GM10266 (cell line): ENCODE measurements at regions not wholly inside any gene's neighbourhood (a gene's known extent, or its start where the extent isn't known, plus 50 kb on each side); places are given as distances from the start of the nearest gene placed in this dataset.
"Not testable (repeated sequence)": the region's sequence is repeated elsewhere in the genome, so short reads cannot be mapped to it uniquely, and the experiment has no call there.

Source experiments
- DNase-seq: peaks from one replicate; pipeline ENCODE4 v3.0.0; 2012; ENCODE audit errors: extremely low spot score
- CTCF ChIP-seq: IDR thresholded peaks from 2 replicates; pipeline ENCODE4 v1.5.1; 2012; ENCODE audit warnings: mild to moderate bottlenecking, low read depth; ENCODE audit not compliant: control insufficient read depth, insufficient read depth; ENCODE audit errors: missing control alignments

- DNase-seq = no peak
- no peak for TF ChIP-seq CTCF
Measured at GRCh38 chr9:6142799-6143454, 72.7 kb upstream of the IL33 start.

GRCh38 chr9:6135780-6136179, 79.8 kb upstream of the IL33 start:
- DNase-seq = not testable (repeated sequence)

- no peak for DNase-seq
- TF ChIP-seq CTCF = no peak
Measured at GRCh38 chr9:6134661-6135180, 80.9 kb upstream of the IL33 start.

GRCh38 chr9:6133346-6134063, 82.1 kb upstream of the IL33 start:
- TF ChIP-seq CTCF = no peak

GRCh38 chr9:6132650-6133049, 83.0 kb upstream of the IL33 start:
- no peak for DNase-seq

More at GRCh38 chr9:6133346-6134063, 82.1 kb upstream of the IL33 start:
- DNase-seq = peak; percentile 39

GRCh38 chr9:6128030-6128429, 87.6 kb upstream of the IL33 start:
- TF ChIP-seq CTCF = no peak
- no peak for DNase-seq

More at GRCh38 chr9:6132650-6133049, 83.0 kb upstream of the IL33 start:
- TF ChIP-seq CTCF = no peak

- no peak for TF ChIP-seq CTCF
- DNase-seq = no peak
Measured at GRCh38 chr9:6126377-6126776, 89.2 kb upstream of the IL33 start.
